ENCODE measurements at regions not wholly inside any gene's neighbourhood (a gene's known extent, or its start where the extent isn't known, plus 50 kb on each side); places are given as distances from the start of the nearest gene placed in this dataset.
A peak's percentile ranks its signal among the peaks of the same experiment; 100 is the strongest.

DNA sequence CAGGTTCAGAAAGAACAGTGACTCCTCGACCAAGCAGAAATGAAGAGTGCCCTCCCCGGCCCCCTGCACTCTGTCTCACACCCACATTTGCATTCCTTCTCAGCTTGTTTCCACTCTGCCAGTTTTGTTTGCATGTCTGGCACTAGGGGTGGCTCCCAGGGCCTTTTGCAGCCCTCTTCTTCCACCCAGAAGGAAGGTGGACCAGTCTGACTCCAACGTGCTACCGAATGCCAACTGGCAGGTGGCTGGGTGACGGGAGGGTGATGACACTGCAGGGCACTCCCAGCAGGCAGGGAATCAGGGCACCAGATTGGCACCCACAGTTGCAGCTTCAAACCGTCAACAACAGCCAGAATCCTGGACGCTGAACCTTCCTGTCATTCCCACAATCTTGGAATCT is 371.1 kb downstream of the TXNL1 start:
- H2AFZ ChIP-seq (ENCODE audit: low read length): no peak overlapping the region
- no peaks in the 10 kb centered on the region for H3K79me2 ChIP-seq (ENCODE audit: control insufficient read depth, insufficient read depth, low read length)
- no peak for DNase-seq (ENCODE audit: low read depth in 2 of 2)
- H3K4me3 ChIP-seq (replicated peaks in 1 of 4; ENCODE audit: control extremely low read depth in 1 of 4, insufficient read depth in 1 of 4, low read depth in 3 of 4, low read length in 4 of 4): no peak overlapping the region
- H3K4me1 ChIP-seq (ENCODE audit: control insufficient read depth, extremely low read depth, insufficient read depth, low read length): no peaks in the 10 kb centered on the region
- no peaks in the 10 kb centered on the region for H3K9me3 ChIP-seq (ENCODE audit: control insufficient read depth, insufficient read depth, low read depth, low read length)
- H3K27ac ChIP-seq (ENCODE audit: insufficient read depth, low read length): no peak overlapping the region
- H3K27me3 ChIP-seq (ENCODE audit: control insufficient read depth, insufficient read depth, low read length): no peaks in the 10 kb centered on the region
- no peaks in the 10 kb centered on the region for H4K20me1 ChIP-seq (ENCODE audit: control insufficient read depth, extremely low read depth, insufficient read depth, low read length)
- no peak overlapping the region for H3K4me2 ChIP-seq (ENCODE audit: extremely low read depth, insufficient read depth, low read length)
- no peaks in the 10 kb centered on the region for H3K36me3 ChIP-seq (ENCODE audit: control insufficient read depth, insufficient read depth, low read length)
- no peak for TF ChIP-seq CTCF (conservative IDR thresholded peaks at IDR 0.05 in 1 of 2, IDR thresholded peaks at IDR 0.05 in 1 of 2; ENCODE audit: low read depth in 1 of 2, low read length in 2 of 2)
- no peak for TF ChIP-seq EZH2 (IDR thresholded peaks at IDR 0.05; ENCODE audit: low read length, missing control alignments)
- no peak overlapping the region for H3K9ac ChIP-seq (ENCODE audit: insufficient read depth, low read length)

- no peak overlapping the region for H3K27ac ChIP-seq (ENCODE audit: insufficient read depth, low read length)
- H3K36me3 ChIP-seq (ENCODE audit: control insufficient read depth, insufficient read depth, low read length): no peaks in the 10 kb centered on the region
- H3K4me2 ChIP-seq (ENCODE audit: extremely low read depth, insufficient read depth, low read length): no peak overlapping the region
- H3K9me3 ChIP-seq (ENCODE audit: control insufficient read depth, insufficient read depth, low read depth, low read length): no peaks in the 10 kb centered on the region
- H3K27me3 ChIP-seq (ENCODE audit: control insufficient read depth, insufficient read depth, low read length): no peaks in the 10 kb centered on the region
- no peaks in the 10 kb centered on the region for H4K20me1 ChIP-seq (ENCODE audit: control insufficient read depth, extremely low read depth, insufficient read depth, low read length)
- DNase-seq (ENCODE audit: low read depth in 2 of 2): peak in 1 of 2 donors; percentile 29
- H3K9ac ChIP-seq (ENCODE audit: insufficient read depth, low read length): no peak overlapping the region
- H3K4me1 ChIP-seq (ENCODE audit: control insufficient read depth, extremely low read depth, insufficient read depth, low read length): peaks cover 4% of the 10 kb centered on the region
- H3K4me3 ChIP-seq (replicated peaks in 1 of 4; ENCODE audit: control extremely low read depth in 1 of 4, insufficient read depth in 1 of 4, low read depth in 3 of 4, low read length in 4 of 4): no peak overlapping the region
- TF ChIP-seq EZH2 (IDR thresholded peaks at IDR 0.05; ENCODE audit: low read length, missing control alignments): no peak
- TF ChIP-seq CTCF (conservative IDR thresholded peaks at IDR 0.05 in 1 of 2, IDR thresholded peaks at IDR 0.05 in 1 of 2; ENCODE audit: low read depth in 1 of 2, low read length in 2 of 2): no peak
- no peak overlapping the region for H2AFZ ChIP-seq (ENCODE audit: low read length)
- no peaks in the 10 kb centered on the region for H3K79me2 ChIP-seq (ENCODE audit: control insufficient read depth, insufficient read depth, low read length)
These were observed 380.2 kb downstream of the TXNL1 start for GRCh38 chr18:56258178-56258577.

- peak; percentile 83 to 98 for DNase-seq (ENCODE audit: low read depth in 2 of 2)
- no peak overlapping the region for H3K9ac ChIP-seq (ENCODE audit: insufficient read depth, low read length)
- no peaks in the 10 kb centered on the region for H3K27me3 ChIP-seq (ENCODE audit: control insufficient read depth, insufficient read depth, low read length)
- TF ChIP-seq CTCF (conservative IDR thresholded peaks at IDR 0.05 in 1 of 2, IDR thresholded peaks at IDR 0.05 in 1 of 2; ENCODE audit: low read depth in 1 of 2, low read length in 2 of 2) (no peak), EZH2 (IDR thresholded peaks at IDR 0.05; ENCODE audit: low read length, missing control alignments) (no peak)
- H3K4me3 ChIP-seq (replicated peaks in 1 of 4; ENCODE audit: control extremely low read depth in 1 of 4, insufficient read depth in 1 of 4, low read depth in 3 of 4, low read length in 4 of 4): no peak overlapping the region
- peak overlapping the region; percentile 23 for H3K4me2 ChIP-seq (ENCODE audit: extremely low read depth, insufficient read depth, low read length)
- H2AFZ ChIP-seq (ENCODE audit: low read length): no peak overlapping the region
- H3K4me1 ChIP-seq (ENCODE audit: control insufficient read depth, extremely low read depth, insufficient read depth, low read length): peaks cover 4% of the 10 kb centered on the region
- no peaks in the 10 kb centered on the region for H3K79me2 ChIP-seq (ENCODE audit: control insufficient read depth, insufficient read depth, low read length)
- H3K9me3 ChIP-seq (ENCODE audit: control insufficient read depth, insufficient read depth, low read depth, low read length): no peaks in the 10 kb centered on the region
- no peaks in the 10 kb centered on the region for H3K36me3 ChIP-seq (ENCODE audit: control insufficient read depth, insufficient read depth, low read length)
- no peak overlapping the region for H3K27ac ChIP-seq (ENCODE audit: insufficient read depth, low read length)
- no peaks in the 10 kb centered on the region for H4K20me1 ChIP-seq (ENCODE audit: control insufficient read depth, extremely low read depth, insufficient read depth, low read length)
These were observed 381.2 kb downstream of the TXNL1 start for GRCh38 chr18:56257205-56257604.

Data from fibroblast of lung (primary cell).